ENCODE measurements at regions not wholly inside any gene's neighbourhood (a gene's known extent, or its start where the extent isn't known, plus 50 kb on each side); places are given as distances from the start of the nearest gene placed in this dataset.

GRCh38 chr11:114784216-114784615, 105.9 kb downstream of the NXPE2 start:
- TF ChIP-seq CTCF (IDR thresholded peaks at IDR 0.05) (no peak), POLR2AphosphoS5 (IDR thresholded peaks at IDR 0.05; ENCODE audit: insufficient read depth in 1 of 2, low read depth in 1 of 2) (no peak)
